GM12892 (cell line): ENCODE measurements at regions not wholly inside any gene's neighbourhood (a gene's known extent, or its start where the extent isn't known, plus 50 kb on each side); places are given as distances from the start of the nearest gene placed in this dataset.

ENCODE experiments used
- POLR2AphosphoS5 ChIP-seq: IDR thresholded peaks from 2 replicates; pipeline ENCODE4 v1.6.1; 2011; ENCODE audit warnings: low read depth, low read length, control low read depth
- TAF1 ChIP-seq: IDR thresholded peaks from 2 replicates; pipeline ENCODE4 v1.6.1; 2011; ENCODE audit warnings: low read depth, mild to moderate bottlenecking, control low read depth, low read length, borderline replicate concordance

- TF ChIP-seq POLR2AphosphoS5 = no peak
- TF ChIP-seq TAF1 = no peak
Observed at GRCh38 chr6:33952016-33952415, 148.2 kb upstream of the MLN start.
